Putamen (tissue), 1 donor: ENCODE measurements at regions not wholly inside any gene's neighbourhood (a gene's known extent, or its start where the extent isn't known, plus 50 kb on each side); places are given as distances from the start of the nearest gene placed in this dataset.

Source experiments
- DNase-seq: peaks from one replicate; pipeline ENCODE4 v3.0.0-alpha.2; 2016; ENCODE audit warnings: low spot score

DNA sequence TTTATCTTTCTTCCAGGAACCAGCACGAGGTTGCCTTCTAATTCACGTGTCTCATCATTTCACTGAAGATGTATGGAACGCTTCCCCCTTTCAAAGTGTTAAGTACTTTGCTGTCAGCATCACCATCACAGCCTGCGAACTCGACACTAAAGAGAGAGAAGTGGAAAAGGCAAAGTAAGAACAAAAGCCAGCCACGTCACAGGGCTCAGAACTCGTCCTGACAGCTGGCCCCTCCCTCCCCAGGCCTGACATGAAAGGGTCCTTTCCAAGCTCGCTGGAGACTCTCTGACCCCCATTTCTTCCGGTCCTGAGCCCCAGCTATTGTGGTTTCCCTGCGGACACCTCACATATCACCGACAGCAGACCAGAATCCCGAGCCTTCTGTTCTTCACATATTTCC, 177.8 kb upstream of the NTM start:
- DNase-seq, result peak; percentile 23

DNA sequence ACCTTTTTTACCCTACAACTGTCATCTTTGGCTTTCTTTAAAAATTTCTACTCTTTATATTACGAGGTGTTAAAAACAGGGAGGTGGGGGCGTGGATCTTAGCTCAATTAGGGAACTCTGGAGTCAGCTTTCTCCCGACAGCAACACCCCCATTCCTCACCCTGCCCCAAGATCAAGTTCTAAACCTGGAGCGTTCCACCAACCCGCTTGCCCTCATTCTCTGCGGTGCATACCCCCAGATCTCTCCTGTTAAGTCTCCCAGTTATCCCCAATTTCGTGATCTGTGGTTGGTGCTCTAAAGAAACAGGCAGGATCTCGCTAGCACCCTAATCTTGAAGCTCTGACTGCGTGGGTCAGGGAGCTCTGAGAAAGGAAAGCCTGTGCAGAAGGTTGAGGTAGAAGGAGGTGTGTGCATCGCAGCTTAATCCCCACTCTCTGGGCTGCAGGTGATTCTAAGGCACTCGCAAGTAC, 177.3 kb upstream of the NTM start:
- DNase-seq, result peak; percentile 72

DNA sequence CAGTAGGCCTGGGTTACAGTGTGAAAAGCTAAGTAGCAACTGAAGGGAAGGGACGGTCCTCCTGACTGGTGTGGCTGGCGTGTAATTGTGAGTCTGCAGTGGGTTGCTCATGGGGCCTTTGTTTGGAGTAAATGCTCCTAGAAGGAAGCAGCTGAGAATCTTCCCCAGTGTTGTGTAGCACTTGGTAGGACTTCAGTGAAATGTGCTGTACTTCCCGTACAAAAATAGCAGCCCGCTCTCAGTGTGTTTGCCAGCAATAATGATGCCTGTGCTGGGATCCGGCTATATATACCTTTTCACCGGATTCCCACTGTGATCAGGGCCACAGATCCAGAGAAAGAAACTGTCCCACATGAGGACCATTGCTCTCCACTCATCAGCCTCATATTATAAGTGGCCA, 175.7 kb upstream of the NTM start:
- no peak for DNase-seq

DNA sequence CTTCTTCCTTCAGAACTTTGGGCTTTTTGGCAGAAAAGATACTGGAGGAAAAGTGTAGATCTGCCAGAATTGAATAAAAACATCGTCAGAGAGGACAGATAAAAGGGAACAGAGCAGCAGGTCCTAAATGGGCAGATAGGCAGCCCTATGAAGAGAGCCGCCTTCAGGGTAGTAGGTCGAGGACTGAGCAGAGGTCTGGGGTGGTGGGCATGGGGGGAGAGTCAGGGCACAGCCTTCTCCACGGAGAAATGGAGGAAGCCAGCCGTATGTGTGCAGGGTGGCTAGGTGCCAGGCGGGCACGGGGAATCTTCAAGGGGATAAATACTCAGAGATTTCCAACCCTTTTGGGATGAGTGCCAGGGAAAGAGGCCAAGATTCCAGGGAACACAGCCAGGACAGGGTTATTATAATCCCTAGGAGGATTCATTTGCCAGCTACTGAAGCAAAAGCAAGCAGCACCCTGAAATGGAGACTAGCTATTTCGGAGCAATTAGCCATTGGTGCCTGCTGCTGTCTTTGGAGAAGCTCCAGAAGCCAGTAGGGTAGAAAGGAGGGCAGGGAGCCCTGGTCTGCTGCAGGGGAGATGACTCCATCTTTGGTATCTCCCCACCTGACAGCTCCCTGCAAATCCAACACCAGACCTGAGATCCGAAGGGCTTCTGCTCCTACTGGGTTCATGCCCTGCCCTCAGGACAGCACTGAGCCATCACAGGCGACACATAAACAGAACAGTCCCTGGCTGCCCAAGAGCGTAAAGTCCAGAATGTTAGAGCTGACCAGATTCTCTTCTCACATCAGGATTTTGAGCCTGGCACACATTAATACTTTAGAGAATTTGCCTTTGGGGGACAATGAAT, 174.5 kb upstream of the NTM start:
- DNase-seq, result peak; percentile 7

- no peak for DNase-seq
Measured at GRCh38 chr11:131198161-131199014, 172.0 kb upstream of the NTM start.

DNA sequence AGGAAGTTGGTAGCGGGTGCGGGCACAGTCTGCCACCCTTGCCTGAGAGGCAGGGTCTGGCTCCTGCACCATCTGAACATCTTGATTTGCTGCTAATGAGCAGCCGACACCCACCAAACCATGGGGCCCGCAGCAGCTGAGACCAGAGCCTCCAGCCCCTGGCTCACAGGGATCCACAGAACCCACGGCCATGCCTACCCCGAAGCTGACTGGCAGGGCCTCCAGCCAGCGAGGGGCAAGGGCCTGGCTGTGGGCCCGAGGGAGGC, 171.5 kb upstream of the NTM start:
- no peak for DNase-seq

DNA sequence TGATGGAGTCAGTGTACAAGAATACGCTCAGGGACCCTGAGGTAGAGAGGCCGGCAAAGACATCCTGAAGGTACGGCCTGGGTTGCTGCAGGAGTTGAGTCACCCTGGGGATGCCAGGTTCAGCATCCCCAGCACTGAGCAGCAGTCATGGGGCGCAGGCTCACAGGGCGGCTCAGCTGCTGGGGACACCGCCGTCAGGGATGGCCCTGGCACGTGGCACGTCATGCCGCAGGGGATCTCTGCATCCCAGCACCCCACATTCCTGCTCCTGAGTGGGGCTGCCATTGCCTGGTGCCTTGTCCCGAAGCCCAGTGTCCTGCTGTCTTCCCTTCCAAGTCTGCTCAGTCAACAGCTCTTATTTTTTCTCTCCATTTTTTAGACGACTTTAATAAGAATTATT, 168.7 kb upstream of the NTM start:
- DNase-seq, result no peak

DNA sequence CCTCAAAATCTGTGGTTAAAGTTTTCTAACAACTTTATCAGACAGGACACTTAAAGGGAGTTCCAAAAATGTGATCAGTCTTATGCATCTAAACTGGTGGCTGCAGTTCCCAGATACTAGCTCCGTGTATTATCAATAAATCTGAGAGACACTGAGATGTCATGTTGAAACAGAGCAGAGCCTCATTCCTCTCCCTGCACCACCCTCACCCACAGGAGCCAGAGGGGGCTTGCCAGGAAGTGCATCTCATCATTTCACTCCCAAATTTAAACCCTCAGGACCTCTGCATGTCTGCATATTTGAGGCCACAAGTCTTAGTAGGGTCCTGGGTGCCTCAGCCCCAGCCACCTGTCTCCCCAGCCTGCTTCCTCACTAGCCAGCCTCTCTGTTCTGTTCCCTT, 167.4 kb upstream of the NTM start:
- no peak for DNase-seq

- no peak for DNase-seq
Measured at GRCh38 chr11:131204282-131204681, 166.1 kb upstream of the NTM start.

DNA sequence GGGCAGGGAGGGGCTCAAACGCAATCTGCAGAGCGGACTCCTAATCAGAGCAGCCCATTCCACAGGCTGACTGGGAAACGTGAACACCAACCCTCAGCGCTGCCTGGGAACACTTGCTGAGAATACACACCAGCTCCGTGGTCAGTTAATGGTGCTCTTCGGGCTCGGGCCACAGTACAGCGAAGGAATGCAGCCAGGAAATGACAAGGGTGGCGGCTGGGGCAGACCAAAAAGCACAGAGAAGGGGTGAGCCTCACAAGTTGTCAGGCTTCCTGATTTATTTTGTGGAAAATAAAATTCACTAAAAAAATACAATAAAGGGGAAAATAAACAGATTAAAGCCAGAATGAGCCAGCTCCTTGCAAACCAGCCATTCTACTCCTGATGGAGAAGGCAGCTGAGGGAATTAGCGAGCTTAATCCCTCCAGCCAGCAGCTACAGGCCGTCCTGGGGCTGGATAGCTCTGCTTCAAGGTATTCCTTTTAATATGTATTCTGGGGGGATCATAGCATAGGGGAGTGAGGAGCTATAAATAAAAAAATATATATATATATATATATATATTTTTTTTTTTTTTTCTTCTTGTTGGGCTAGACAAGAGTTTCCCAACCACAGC, 165.5 kb upstream of the NTM start:
- DNase-seq, result no peak

DNA sequence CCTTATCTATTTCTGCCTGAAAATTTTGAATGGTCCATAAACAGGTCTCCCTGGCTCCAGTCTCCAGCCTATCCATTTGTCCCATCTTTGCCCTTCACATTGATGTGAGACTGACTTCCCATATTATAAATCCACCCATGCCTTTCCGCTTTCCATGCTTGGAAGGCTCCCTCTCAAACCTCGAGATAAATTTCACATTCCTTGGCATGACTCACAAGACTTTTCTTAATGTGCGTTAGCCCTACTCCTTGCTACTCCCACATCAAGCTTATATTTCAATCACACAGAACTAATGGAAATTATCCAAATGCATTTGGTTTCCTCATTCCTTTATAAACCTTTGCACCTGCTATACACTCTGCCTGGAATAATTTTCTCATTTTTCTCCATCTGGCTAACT, 163.7 kb upstream of the NTM start:
- DNase-seq, result peak; percentile 50

GRCh38 chr11:131207901-131208300, 162.5 kb upstream of the NTM start:
- no peak for DNase-seq

DNA sequence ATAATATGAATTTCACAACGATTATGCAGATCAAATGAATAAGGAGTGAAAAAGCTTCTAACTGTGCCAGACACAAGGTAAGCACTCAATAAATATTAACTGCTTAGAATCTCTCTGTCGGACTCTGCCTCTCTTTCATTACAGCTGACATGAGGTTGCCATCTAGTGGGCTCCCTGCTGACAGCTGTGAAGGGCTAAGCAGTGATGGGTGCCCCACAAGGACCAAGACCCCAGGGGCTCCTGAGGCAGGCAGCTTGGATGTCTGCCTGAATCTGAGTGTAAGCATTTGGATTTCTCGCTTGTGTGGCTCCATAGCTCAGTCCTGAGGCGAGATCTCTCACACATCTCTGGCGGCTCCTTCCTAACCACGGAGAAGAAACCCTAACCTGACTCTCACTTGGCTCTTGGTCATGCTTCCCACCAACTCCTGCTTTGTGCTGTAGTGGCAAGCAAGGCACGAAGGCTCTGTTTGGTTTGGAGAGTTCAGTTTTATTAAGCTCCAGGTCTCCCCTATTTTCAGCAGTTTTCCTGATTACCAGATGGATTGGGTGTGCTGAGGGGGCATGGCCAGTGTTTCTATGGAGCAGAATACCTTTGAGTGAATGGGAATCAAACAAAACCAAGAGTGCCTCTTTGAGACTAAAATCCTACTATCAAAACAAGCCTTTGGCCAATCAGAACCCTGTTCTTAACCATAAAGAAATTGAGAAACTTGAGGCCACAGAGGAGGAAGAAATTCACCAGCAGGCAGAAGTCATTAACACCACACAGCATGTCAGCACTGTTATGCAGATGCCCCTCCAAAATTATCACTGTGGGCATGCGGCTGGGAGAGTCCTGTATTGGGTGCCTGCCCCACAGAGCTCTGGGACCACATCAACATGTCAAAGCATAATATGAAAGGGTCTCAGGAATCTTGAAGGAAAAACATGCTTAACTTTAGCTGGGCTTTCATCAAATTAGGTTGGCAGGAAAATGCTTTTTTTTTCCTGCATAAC, 152.8 kb upstream of the NTM start:
- DNase-seq, result no peak

DNA sequence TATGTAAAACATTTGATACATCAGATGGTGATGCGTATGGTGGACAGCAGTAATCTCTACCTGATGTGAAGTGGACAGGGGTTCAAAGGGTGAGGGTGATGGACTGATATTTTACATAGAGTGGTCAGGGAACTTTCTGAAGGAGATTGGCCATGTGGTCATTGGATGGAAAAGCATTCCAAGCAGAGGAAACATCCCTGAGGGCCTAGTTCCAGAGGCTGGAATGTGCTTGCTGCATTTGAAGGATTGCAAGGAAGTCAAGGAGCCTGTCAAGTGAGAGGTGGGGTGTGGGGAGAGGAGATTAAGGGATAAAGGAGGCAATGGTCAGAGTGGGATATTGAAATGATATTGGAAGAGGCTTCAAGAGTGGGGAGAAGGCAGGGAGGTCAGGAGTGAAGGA, 151.9 kb upstream of the NTM start:
- no peak for DNase-seq

GRCh38 chr11:131219646-131220045, 150.8 kb upstream of the NTM start:
- DNase-seq, result no peak

- no peak for DNase-seq
Measured at GRCh38 chr11:131223198-131223991, 147.0 kb upstream of the NTM start.

GRCh38 chr11:131228378-131228777, 142.0 kb upstream of the NTM start:
- no peak for DNase-seq

GRCh38 chr11:131229221-131229620, 141.2 kb upstream of the NTM start:
- no peak for DNase-seq

DNA sequence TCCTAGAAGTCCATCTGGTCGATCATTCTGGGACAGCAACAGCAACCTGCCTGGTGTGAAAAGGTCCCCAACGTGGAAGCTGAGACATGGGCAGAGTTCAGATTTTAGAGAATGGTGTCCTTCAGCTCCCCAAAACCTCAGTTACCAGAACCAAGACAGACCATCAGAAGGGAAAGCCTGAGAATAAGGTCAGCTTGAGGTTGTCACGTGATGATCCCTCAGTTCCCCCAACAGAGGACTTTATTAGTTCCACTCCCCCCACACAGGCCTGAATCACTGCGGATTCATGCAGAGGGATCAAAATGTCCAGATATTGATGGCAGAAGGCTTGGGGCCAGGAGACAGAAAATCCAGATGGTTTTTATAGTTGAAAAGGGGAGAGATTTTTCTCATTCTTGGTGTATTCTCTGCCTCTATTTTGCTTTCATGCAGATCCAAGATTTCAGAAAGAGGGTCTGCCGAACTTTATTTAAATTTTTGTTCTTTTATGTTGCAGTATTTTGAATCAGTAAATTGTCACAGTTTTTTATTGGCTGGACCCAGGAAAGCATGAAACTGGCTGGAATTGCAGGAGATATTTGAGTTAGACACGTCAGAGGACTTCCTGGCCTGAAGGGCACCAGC, 139.0 kb upstream of the NTM start:
- no peak for DNase-seq

- no peak for DNase-seq
Measured at GRCh38 chr11:131232261-131232660, 138.2 kb upstream of the NTM start.
